LHCN-M2 (cell line): ENCODE measurements at regions not wholly inside any gene's neighbourhood (a gene's known extent, or its start where the extent isn't known, plus 50 kb on each side); places are given as distances from the start of the nearest gene placed in this dataset.
A peak's percentile ranks its signal among the peaks of the same experiment; 100 is the strongest.
"Not testable (repeated sequence)": the region's sequence is repeated elsewhere in the genome, so short reads cannot be mapped to it uniquely, and the experiment has no call there.

ENCODE experiments used
- DNase-seq: peaks from one replicate; pipeline ENCODE4 v3.0.0-alpha.2; 2012; ENCODE audit warnings: low read depth

GRCh38 chr4:171532968-171533367 lies 280.2 kb upstream of the GALNTL6 start:
- DNase-seq = no peak

- no peak for DNase-seq
Measured at GRCh38 chr4:171524903-171525302, 288.3 kb upstream of the GALNTL6 start.

GRCh38 chr4:171521726-171522125 lies 291.5 kb upstream of the GALNTL6 start:
- DNase-seq = no peak

GRCh38 chr4:171519457-171519856 lies 293.7 kb upstream of the GALNTL6 start:
- DNase-seq = no peak

GRCh38 chr4:171517883-171518282 lies 295.3 kb upstream of the GALNTL6 start:
- DNase-seq = no peak

- DNase-seq = no peak
Measured at GRCh38 chr4:171516694-171517093, 296.5 kb upstream of the GALNTL6 start.

DNA sequence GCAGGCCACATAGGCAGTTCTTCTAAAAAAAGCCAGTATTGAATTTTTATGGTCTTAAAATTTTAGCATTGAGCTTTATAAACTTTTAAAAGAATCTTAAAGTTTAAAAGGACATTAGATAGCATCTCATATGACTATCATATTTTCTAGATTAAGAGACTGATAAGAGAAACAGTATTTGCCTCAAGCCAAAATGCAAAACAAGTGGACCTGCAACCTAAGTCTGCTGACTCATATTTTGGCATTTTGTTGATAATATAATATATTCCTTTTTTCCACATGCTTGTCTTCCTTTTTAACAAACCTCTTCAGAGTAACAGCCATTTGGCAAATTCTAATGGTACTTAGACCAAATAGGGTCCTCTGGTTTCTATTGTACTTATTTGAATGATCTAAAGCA lies 328.5 kb upstream of the GALNTL6 start:
- DNase-seq = no peak

GRCh38 chr4:171478181-171478580 lies 335.0 kb upstream of the GALNTL6 start:
- no peak for DNase-seq

DNA sequence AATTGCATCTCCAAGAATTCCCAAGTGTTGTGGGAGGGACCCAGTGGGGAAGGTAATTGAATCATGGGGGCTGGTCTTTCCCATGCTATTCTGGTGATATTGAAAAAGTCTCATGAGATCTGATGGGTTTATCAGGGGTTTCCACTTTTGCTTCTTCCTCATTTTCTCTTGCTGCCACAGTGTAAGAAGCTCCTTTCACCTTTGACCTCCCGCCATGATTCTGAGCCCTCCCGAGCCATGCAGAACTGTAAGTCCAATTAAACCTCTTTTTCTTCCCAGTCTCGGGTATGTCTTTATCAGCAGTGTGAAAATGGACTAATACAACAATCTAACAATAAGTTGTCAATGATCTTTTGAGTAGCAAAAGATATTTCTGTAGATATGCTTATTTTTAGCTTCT lies 338.1 kb upstream of the GALNTL6 start:
- not testable (repeated sequence) for DNase-seq

- no peak for DNase-seq
Measured at GRCh38 chr4:171473155-171473554, 340.0 kb upstream of the GALNTL6 start.

DNA sequence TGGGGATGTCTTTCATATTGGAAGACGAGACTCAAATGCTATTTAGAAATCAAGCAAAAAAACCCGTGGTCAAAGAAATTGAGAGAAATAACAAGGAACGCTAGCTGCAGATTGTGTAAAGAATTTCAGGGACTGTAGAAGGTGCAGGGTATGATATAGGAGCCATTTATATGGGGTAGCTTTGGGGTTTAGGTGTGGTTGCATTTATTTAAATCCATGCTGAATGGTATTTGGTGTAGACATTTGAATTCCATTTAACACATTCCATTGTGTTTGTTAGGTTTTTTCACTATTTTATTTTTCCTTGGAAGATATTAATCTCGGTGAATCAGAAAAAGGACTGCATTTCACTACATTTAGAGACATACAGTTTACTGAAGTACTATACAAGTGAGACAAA lies 341.0 kb upstream of the GALNTL6 start:
- no peak for DNase-seq

GRCh38 chr4:171464499-171464898 lies 348.7 kb upstream of the GALNTL6 start:
- no peak for DNase-seq

- no peak for DNase-seq
Measured at GRCh38 chr4:171461191-171461590, 352.0 kb upstream of the GALNTL6 start.

GRCh38 chr4:171448919-171449481 lies 364.2 kb upstream of the GALNTL6 start:
- DNase-seq = no peak

- no peak for DNase-seq
Measured at GRCh38 chr4:171448358-171448757, 364.8 kb upstream of the GALNTL6 start.

- DNase-seq = no peak
Measured at GRCh38 chr4:171441300-171441941, 371.8 kb upstream of the GALNTL6 start.

DNA sequence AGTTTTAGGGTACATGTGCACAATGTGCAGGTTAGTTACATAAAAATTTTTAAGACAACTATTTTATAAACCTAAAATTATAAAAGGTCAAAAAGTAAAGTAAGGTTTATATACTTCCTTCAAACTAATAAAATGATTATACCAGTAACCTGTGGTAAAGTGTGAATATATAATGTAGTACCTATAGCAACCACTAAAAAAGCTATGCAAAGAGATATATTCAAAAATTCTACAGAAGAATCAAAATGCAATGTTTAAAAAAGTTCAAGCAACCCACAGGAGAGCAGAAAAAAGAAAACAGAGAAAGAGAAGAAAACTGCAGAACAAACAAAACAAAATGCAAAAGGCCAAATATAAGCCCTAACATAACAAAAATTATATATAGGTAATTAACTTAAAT lies 379.5 kb upstream of the GALNTL6 start:
- DNase-seq = no peak

DNA sequence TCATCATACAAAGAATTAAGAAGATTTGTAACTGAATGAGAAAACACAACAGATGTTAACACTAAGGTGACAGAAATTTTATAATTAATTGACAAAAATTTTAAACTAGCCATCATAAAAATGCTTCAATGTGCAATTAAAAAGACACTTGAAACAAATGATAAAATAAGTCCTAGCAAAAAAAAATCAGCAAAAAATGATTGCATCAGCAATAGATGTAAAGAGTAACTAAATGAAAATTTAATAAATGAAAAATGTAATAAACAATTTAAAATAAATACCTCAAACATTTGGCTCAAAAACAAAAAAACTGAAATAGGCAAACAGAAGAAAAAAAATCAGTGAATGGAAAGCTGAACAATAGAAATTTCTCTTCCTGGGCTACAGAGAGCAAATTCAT lies 380.7 kb upstream of the GALNTL6 start:
- DNase-seq = no peak

DNA sequence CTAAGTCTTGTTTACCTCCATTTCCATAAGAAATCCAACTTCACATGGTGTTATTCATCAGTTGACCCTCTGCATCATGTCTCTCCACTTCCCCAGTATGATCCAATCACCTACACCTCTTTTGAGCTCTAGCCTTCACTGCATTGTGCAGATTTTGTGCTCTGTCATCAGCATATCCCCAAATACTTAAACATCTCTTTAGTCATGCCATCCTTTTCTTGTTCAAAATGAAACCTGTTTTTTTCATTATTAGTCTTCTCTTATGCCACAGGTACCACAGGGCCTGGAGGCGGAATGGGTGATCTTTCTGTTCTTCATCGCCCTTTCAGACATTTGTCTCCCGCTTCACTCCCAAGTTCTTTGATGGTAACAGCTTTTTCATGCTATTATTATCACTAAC lies 382.7 kb upstream of the GALNTL6 start:
- no peak for DNase-seq

DNA sequence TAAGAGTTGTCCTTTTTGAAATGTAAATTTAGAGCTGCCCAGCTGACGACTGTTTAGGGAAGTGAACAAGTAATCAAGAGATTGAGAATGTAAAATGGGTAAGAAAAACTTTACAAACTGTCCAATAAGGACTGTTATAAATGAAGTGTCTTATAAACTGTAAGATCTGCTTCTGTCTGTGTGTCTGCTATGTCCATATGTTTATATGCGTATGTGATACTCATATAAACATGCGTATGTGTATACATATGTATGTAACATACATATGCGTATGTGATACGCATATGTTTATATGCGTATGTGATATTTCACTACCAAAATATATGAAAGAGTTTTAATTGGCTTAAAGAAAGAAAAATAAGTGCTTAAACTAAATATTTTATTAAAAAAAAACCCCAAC lies 416.0 kb upstream of the GALNTL6 start:
- no peak for DNase-seq

- peak; percentile 58 for DNase-seq
Measured at GRCh38 chr4:171390626-171391025, 422.6 kb upstream of the GALNTL6 start.

DNA sequence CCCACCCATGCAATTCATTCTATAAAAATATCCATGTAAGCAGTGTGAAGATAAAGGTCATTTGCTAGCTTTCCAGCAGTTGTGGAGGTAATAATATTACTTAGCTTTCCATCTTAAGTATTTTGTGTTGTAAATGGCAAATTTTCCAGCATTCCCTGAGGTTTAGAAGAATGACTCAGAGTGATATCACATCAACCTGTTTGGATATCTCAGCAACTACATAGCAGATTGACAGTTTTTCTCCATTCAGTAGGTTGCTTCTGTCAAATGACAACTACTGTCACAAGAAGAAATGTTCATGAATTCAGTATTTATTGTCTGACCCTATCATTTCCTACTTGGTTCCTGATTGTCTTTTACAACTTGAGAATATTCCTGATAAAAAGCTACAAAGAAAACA lies 434.9 kb upstream of the GALNTL6 start:
- peak; percentile 88 for DNase-seq

DNA sequence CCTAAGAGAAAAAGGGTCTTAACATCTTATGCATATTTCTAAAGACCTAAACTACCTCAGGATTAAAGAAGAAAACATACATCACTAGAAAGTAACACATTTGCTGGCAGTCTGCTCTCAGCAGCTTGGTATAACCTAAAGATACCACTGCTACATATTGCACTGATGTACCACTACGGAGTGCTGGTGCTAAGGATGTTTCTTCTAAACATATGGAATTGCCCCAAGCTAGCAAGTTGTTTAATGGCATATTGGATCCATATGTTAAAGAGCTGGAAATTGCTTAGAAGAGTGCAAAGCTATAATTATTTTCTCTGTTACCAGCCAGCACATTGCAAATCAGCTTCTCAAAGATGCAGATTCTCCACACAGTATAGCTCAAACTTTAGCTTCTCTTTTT lies 436.5 kb upstream of the GALNTL6 start:
- no peak for DNase-seq

DNA sequence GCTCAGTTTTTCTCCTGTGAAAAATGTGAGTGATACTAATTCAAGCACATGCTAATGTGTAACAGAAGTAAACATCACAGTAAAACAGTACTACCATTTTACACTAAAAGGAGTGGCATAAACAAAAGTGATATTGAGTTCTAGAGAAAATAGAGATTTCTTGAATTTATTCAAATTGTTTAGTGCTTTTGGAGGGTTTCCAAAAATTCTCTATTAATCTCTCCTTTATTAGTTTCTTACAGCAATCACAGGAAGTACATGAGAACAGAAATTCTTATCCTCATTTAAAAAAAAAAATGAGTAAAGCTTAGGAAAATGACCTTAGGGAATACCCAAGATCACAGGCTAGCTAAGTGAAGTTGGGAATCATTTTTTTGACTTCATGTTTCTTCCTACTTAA lies 459.7 kb upstream of the GALNTL6 start:
- no peak for DNase-seq
